H9 (cell line): ENCODE measurements at regions not wholly inside any gene's neighbourhood (a gene's known extent, or its start where the extent isn't known, plus 50 kb on each side); places are given as distances from the start of the nearest gene placed in this dataset.

Experiments used
- DNase-seq: peaks from one replicate; pipeline ENCODE4 v3.0.0-alpha.2; 2017
- H2AFZ ChIP-seq: one replicate; pipeline ENCODE4 v1.6.1; 2013; ENCODE audit warnings: mild to moderate bottlenecking, low read length, control low read depth, moderate library complexity
- H2AK5ac ChIP-seq: 2 replicates; pipeline ENCODE4 v1.6.1; 2013; ENCODE audit warnings: low read length, control low read depth, mixed read lengths; ENCODE audit not compliant: insufficient read length
- H2BK120ac ChIP-seq: one replicate; pipeline ENCODE4 v1.6.1; 2013; ENCODE audit warnings: low read depth, mild to moderate bottlenecking, low read length, control low read depth, inconsistent platforms; ENCODE audit not compliant: poor library complexity, severe bottlenecking
- H2BK12ac ChIP-seq: 2 replicates; pipeline ENCODE4 v1.6.1; 2013; ENCODE audit warnings: low read length, control low read depth, mixed read lengths, low read depth; ENCODE audit not compliant: insufficient read length
- H2BK15ac ChIP-seq: 2 replicates; pipeline ENCODE4 v1.6.1; 2013; ENCODE audit warnings: low read depth, low read length, control low read depth
- H2BK20ac ChIP-seq: one replicate; pipeline ENCODE4 v1.6.1; 2013; ENCODE audit warnings: low read depth, mild to moderate bottlenecking, low read length, control low read depth, inconsistent platforms; ENCODE audit not compliant: poor library complexity, severe bottlenecking
- H2BK5ac ChIP-seq: 2 replicates; pipeline ENCODE4 v1.6.1; 2013; ENCODE audit warnings: low read length, control low read depth, mixed read lengths; ENCODE audit not compliant: insufficient read length
- H3K14ac ChIP-seq: 2 replicates; pipeline ENCODE4 v1.6.1; 2013; ENCODE audit warnings: low read length, control low read depth; ENCODE audit not compliant: insufficient read depth
- H3K18ac ChIP-seq: 2 replicates; pipeline ENCODE4 v1.6.1; 2013; ENCODE audit warnings: low read depth, mild to moderate bottlenecking, mixed read lengths, low read length, control low read depth; ENCODE audit not compliant: insufficient read length
- H3K23ac ChIP-seq: 2 replicates; pipeline ENCODE4 v1.6.1; 2013; ENCODE audit warnings: low read length, control low read depth, mixed read lengths, low read depth; ENCODE audit not compliant: insufficient read length
- H3K23me2 ChIP-seq: 2 replicates; pipeline ENCODE4 v1.6.1; 2013; ENCODE audit warnings: low read depth, mild to moderate bottlenecking, mixed read lengths, low read length, control low read depth; ENCODE audit not compliant: insufficient read length, poor library complexity, severe bottlenecking
- H3K27ac ChIP-seq: 2 replicates; pipeline ENCODE4 v1.5.1; 2013; ENCODE audit warnings: low read length, control low read depth, mixed read lengths, low read depth; ENCODE audit not compliant: insufficient read length
- H3K27me3 ChIP-seq: 2 replicates; pipeline ENCODE4 v1.6.1; 2013; ENCODE audit warnings: low read length, control low read depth, inconsistent platforms; ENCODE audit not compliant: insufficient read depth
- H3K4ac ChIP-seq: 2 replicates; pipeline ENCODE4 v1.6.1; 2013; ENCODE audit warnings: low read depth, mild to moderate bottlenecking, control low read depth, inconsistent platforms, low read length, moderate library complexity
- H3K4me1 ChIP-seq: 2 replicates; pipeline ENCODE4 v1.6.1; 2013; ENCODE audit warnings: low read length, control low read depth, inconsistent platforms; ENCODE audit not compliant: insufficient read depth
- H3K4me2 ChIP-seq: 2 replicates; pipeline ENCODE4 v1.6.1; 2013; ENCODE audit warnings: low read length, control low read depth, mixed read lengths; ENCODE audit not compliant: insufficient read length, insufficient read depth
- H3K56ac ChIP-seq: 2 replicates; pipeline ENCODE4 v1.6.1; 2013; ENCODE audit warnings: low read depth, mild to moderate bottlenecking, mixed read lengths, low read length, control low read depth; ENCODE audit not compliant: insufficient read length
- H3K79me1 ChIP-seq: 2 replicates; pipeline ENCODE4 v1.6.1; 2013; ENCODE audit warnings: low read depth, mild to moderate bottlenecking, moderate library complexity, low read length, control low read depth, inconsistent platforms; ENCODE audit not compliant: insufficient read depth, poor library complexity, severe bottlenecking
- H3K79me2 ChIP-seq: 2 replicates; pipeline ENCODE4 v1.6.1; 2013; ENCODE audit warnings: low read length, control low read depth, inconsistent platforms; ENCODE audit not compliant: insufficient read depth
- H3K9ac ChIP-seq: 2 replicates; pipeline ENCODE4 v1.6.1; 2013; ENCODE audit warnings: low read length, control low read depth, mixed read lengths; ENCODE audit not compliant: insufficient read length; ENCODE audit errors: extremely low read depth
- H3K9me3 ChIP-seq: one replicate; pipeline ENCODE4 v1.6.1; 2013; ENCODE audit warnings: low read depth, low read length, inconsistent platforms; ENCODE audit not compliant: control insufficient read depth
- H3T11ph ChIP-seq: one replicate; pipeline ENCODE4 v1.6.1; 2013; ENCODE audit warnings: mild to moderate bottlenecking, low read length, control low read depth, inconsistent platforms
- H4K20me1 ChIP-seq: one replicate; pipeline ENCODE4 v1.6.1; 2013; ENCODE audit not compliant: control insufficient read depth, insufficient read length, insufficient read depth
- H4K5ac ChIP-seq: 2 replicates; pipeline ENCODE4 v1.6.1; 2013; ENCODE audit warnings: low read depth, mild to moderate bottlenecking, mixed read lengths, low read length, control low read depth; ENCODE audit not compliant: insufficient read length
- H4K8ac ChIP-seq: replicated peaks from 2 replicates; pipeline ENCODE4 v1.6.1; 2013; ENCODE audit warnings: low read length, control low read depth, mixed read lengths, low read depth; ENCODE audit not compliant: insufficient read length
- H4K91ac ChIP-seq: 2 replicates; pipeline ENCODE4 v1.6.1; 2013; ENCODE audit warnings: low read depth, mild to moderate bottlenecking, moderate library complexity, mixed read lengths, low read length, control low read depth; ENCODE audit not compliant: insufficient read length
- H3K27ac Mint-ChIP-seq, 3 experiments: 2 replicates in 2 of 3; 3 replicates in 1 of 3; pipeline ENCODE4 v1.8.0; 2020 to 2021; ENCODE audit warnings: mixed read lengths in 3 of 3, mild to moderate bottlenecking in 1 of 3, moderate library complexity in 1 of 3
- H3K27me3 Mint-ChIP-seq: 2 replicates; pipeline ENCODE4 v1.8.0; 2021; ENCODE audit warnings: low read depth, mild to moderate bottlenecking, moderate library complexity, mixed read lengths
- H3K36me3 Mint-ChIP-seq, 3 experiments: 2 replicates in 2 of 3; 3 replicates in 1 of 3; pipeline ENCODE4 v1.8.0; 2020 to 2021; ENCODE audit warnings: low read depth in 3 of 3, mixed read lengths in 3 of 3; ENCODE audit not compliant: insufficient read depth in 1 of 3
- H3K4me1 Mint-ChIP-seq, 2 experiments: 2 replicates each; pipeline ENCODE4 v1.8.0; 2020; ENCODE audit warnings: mixed read lengths in 2 of 2
- H3K4me3 Mint-ChIP-seq, 2 experiments: 2 replicates in 1 of 2; 3 replicates in 1 of 2; pipeline ENCODE4 v1.8.0; 2020 to 2021; ENCODE audit warnings: mild to moderate bottlenecking in 2 of 2, mixed read lengths in 2 of 2, moderate library complexity in 1 of 2
- H3K9me3 Mint-ChIP-seq, 2 experiments: 2 replicates in 1 of 2; 3 replicates in 1 of 2; pipeline ENCODE4 v1.8.0; 2020; ENCODE audit warnings: mild to moderate bottlenecking in 2 of 2, mixed read lengths in 2 of 2, moderate library complexity in 1 of 2
- WGBS: extraction: QIAGEN DNeasy Blood & Tissue Kit; methylation state at CpG from one replicate; pipeline ENCODE4 v1.1.7; 2013; ENCODE audit warnings: missing lambda C conversion rate, low lambda C conversion rate, mixed read lengths; ENCODE audit not compliant: insufficient read length; ENCODE audit errors: extremely low coverage; 5-methylcytosine and 5-hydroxymethylcytosine counted together
- TF ChIP-seq, protein P1 (sequence below): fragments of 200-600 bp; sonication (generic); conservative IDR thresholded peaks from 3 replicates; pipeline ENCODE4 v1.8.0; 2021; ENCODE audit warnings: antibody characterized with exemption, mild to moderate bottlenecking

DNA sequence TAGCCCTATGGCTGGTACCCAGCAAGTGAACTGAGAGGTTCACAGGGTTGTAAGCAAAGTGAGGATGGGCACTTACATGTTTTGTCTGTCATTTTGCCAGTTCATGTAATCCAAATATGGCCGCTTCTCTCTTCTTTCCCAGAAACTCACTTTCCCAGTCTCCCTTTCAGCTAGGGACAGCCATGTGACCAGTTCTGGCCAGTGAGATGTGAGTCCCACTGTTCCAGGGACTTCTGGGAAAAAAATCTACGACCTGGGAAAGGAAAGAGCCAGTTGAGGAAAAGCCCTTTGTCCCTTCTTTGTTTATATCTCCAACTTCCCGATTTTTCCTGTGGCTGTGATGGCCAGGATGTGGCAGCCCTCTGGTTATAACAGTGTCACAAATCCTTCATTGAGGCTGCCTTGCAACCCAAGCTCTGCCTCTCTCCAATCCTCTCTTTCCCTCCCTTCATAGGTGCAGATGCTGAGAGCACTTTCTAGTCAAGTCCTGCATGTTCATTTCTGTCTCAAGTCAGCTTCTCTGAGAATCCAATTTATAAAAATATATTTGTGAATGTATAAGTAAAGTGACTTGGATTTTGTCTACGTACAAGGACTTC is 148.6 kb upstream of the ZFP64 start:
- Histone ChIP-seq H3K79me2 (no peaks in the 10 kb centered on the region), H3K23ac (no peak overlapping the region), H4K20me1 (no peaks in the 10 kb centered on the region), H3K23me2 (no peaks in the 10 kb centered on the region), H2AK5ac (no peak overlapping the region), H3K4me2 (no peak overlapping the region), H3K27ac (no peak overlapping the region), H3K14ac (no peak overlapping the region), H2AFZ (no peak overlapping the region), H3T11ph (no peak overlapping the region), H2BK15ac (no peak overlapping the region), H3K9me3 (no peaks in the 10 kb centered on the region), H2BK12ac (no peak overlapping the region), H3K27me3 (no peaks in the 10 kb centered on the region), H4K8ac (no peak overlapping the region), H3K4ac (no peak overlapping the region), H3K18ac (no peak overlapping the region), H3K9ac (no peak overlapping the region), H2BK120ac (no peak overlapping the region), H3K4me1 (no peaks in the 10 kb centered on the region), H4K91ac (no peak overlapping the region), H2BK20ac (no peak overlapping the region), H4K5ac (no peak overlapping the region), H2BK5ac (no peak overlapping the region), H3K79me1 (no peaks in the 10 kb centered on the region), H3K56ac (no peak overlapping the region)
- H3K27ac Mint-ChIP-seq, result no peak overlapping the region
- no peaks in the 10 kb centered on the region for H3K4me1 Mint-ChIP-seq
- H3K27me3 Mint-ChIP-seq, result peaks cover 2% of the 10 kb centered on the region
- no peak for DNase-seq
- no CpG with 5 or more reads among the region's 4 CpGs for WGBS
- TF ChIP-seq, protein P1, sequence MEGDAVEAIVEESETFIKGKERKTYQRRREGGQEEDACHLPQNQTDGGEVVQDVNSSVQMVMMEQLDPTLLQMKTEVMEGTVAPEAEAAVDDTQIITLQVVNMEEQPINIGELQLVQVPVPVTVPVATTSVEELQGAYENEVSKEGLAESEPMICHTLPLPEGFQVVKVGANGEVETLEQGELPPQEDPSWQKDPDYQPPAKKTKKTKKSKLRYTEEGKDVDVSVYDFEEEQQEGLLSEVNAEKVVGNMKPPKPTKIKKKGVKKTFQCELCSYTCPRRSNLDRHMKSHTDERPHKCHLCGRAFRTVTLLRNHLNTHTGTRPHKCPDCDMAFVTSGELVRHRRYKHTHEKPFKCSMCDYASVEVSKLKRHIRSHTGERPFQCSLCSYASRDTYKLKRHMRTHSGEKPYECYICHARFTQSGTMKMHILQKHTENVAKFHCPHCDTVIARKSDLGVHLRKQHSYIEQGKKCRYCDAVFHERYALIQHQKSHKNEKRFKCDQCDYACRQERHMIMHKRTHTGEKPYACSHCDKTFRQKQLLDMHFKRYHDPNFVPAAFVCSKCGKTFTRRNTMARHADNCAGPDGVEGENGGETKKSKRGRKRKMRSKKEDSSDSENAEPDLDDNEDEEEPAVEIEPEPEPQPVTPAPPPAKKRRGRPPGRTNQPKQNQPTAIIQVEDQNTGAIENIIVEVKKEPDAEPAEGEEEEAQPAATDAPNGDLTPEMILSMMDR, result no peak
- 0 out of 7 replicates have a peak, but pooled peaks cover 0 to 2% (median 0%) of the 10 kb centered on the region in 3 experiments for H3K36me3 Mint-ChIP-seq
- H3K9me3 Mint-ChIP-seq, result peaks cover 1% of the 10 kb centered on the region in 2 experiments; a peak in 2 of 5 replicates
- no peak overlapping the region for H3K4me3 Mint-ChIP-seq
